Hepatocyte (in vitro differentiated cells): ENCODE measurements at regions not wholly inside any gene's neighbourhood (a gene's known extent, or its start where the extent isn't known, plus 50 kb on each side); places are given as distances from the start of the nearest gene placed in this dataset.

ENCODE experiments used
- DNase-seq: peaks from one replicate; pipeline ENCODE4 v3.0.0-alpha.2; 2016; ENCODE audit warnings: low spot score
- H2AFZ ChIP-seq: fragments of 200-600 bp; sonication (generic); 2 replicates; pipeline ENCODE4 v1.6.0; 2016; ENCODE audit warnings: antibody characterized with exemption, mild to moderate bottlenecking
- H3K27ac ChIP-seq: fragments of 200-600 bp; sonication (generic); 2 replicates; pipeline ENCODE4 v1.5.1; 2016; ENCODE audit warnings: mild to moderate bottlenecking
- H3K27me3 ChIP-seq: fragments of 200-600 bp; sonication (generic); 2 replicates; pipeline ENCODE4 v1.6.1; 2016
- H3K36me3 ChIP-seq: fragments of 200-600 bp; sonication (generic); replicated peaks from 2 replicates; pipeline ENCODE4 v1.5.1; 2016; ENCODE audit warnings: low read depth; ENCODE audit not compliant: insufficient read depth
- H3K4me1 ChIP-seq: fragments of 200-600 bp; sonication (generic); 2 replicates; pipeline ENCODE4 v1.5.1; 2016; ENCODE audit warnings: mild to moderate bottlenecking, moderate library complexity; ENCODE audit not compliant: insufficient read depth
- H3K4me2 ChIP-seq: fragments of 200-600 bp; sonication (generic); 2 replicates; pipeline ENCODE4 v1.6.0; 2016
- H3K4me3 ChIP-seq: fragments of 200-600 bp; sonication (generic); 2 replicates; pipeline ENCODE4 v1.5.1; 2016; ENCODE audit warnings: mild to moderate bottlenecking
- H3K79me2 ChIP-seq: fragments of 200-600 bp; sonication (generic); 2 replicates; pipeline ENCODE4 v1.6.0; 2017; ENCODE audit warnings: mild to moderate bottlenecking
- H3K9me2 ChIP-seq: fragments of 200-600 bp; sonication (generic); replicated peaks from 2 replicates; pipeline ENCODE4 v1.6.0; 2017; ENCODE audit warnings: mild to moderate bottlenecking; ENCODE audit not compliant: insufficient read depth
- H3K9me3 ChIP-seq: fragments of 200-600 bp; sonication (generic); 2 replicates; pipeline ENCODE4 v1.5.1; 2016; ENCODE audit warnings: low read depth, mild to moderate bottlenecking
- H4K20me1 ChIP-seq: fragments of 200-600 bp; sonication (generic); 2 replicates; pipeline ENCODE4 v1.6.0; 2016; ENCODE audit warnings: mild to moderate bottlenecking; ENCODE audit not compliant: insufficient read depth, poor library complexity, severe bottlenecking
- EZH2 ChIP-seq: fragments of 200-600 bp; sonication (generic); IDR thresholded peaks from 2 replicates; pipeline ENCODE4 v1.6.1; 2016; ENCODE audit warnings: antibody characterized with exemption, mild to moderate bottlenecking, borderline replicate concordance
- EZH2phosphoT487 ChIP-seq: fragments of 200-600 bp; sonication (generic); IDR thresholded peaks from one replicate; pipeline ENCODE4 v1.6.1; 2018; ENCODE audit warnings: antibody characterized with exemption, mild to moderate bottlenecking, low read depth, moderate library complexity; ENCODE audit not compliant: unreplicated experiment, severe bottlenecking
- WGBS: methylation state at CpG from one replicate; pipeline ENCODE4 v1.1.6; 2016; ENCODE audit warnings: low lambda C conversion rate; ENCODE audit errors: missing lambda C conversion rate; 5-methylcytosine and 5-hydroxymethylcytosine counted together
- TF ChIP-seq, protein P1 (sequence below): fragments of 200-600 bp; sonication (generic); IDR thresholded peaks from 2 replicates; pipeline ENCODE4 v1.5.1; 2016; ENCODE audit warnings: antibody characterized with exemption, mild to moderate bottlenecking; ENCODE audit not compliant: poor library complexity

DNA sequence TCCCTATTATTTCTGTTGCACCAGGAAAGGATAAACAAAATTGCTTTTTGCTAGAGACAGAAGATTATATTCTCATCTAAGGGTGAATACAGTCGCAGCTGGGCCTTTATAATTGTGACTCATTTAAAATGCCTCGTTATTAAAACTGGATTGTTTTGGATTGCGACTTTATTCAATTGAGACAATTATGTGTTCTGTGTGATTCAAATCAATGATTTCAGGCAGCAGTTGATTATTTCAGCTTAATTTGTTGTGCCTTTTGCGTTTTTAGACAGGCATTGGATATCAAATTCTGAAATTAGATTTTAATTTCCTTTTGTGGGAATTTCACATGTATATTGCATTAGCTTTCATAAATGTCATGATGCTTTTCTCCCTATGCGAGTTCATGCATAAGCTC, 778.1 kb upstream of the SOX11 start:
- H3K9me3 ChIP-seq, result no peaks in the 10 kb centered on the region
- no peak for DNase-seq
- H3K9me2 ChIP-seq, result no peaks in the 10 kb centered on the region
- H3K4me1 ChIP-seq, result peaks cover 3% of the 10 kb centered on the region
- H3K27ac ChIP-seq, result no peak overlapping the region
- no peak overlapping the region for H3K4me2 ChIP-seq
- no peak overlapping the region for H2AFZ ChIP-seq
- H3K79me2 ChIP-seq, result no peaks in the 10 kb centered on the region
- no peak overlapping the region for H3K4me3 ChIP-seq
- TF ChIP-seq EZH2phosphoT487 (no peak), EZH2 (no peak)
- TF ChIP-seq, protein P1, sequence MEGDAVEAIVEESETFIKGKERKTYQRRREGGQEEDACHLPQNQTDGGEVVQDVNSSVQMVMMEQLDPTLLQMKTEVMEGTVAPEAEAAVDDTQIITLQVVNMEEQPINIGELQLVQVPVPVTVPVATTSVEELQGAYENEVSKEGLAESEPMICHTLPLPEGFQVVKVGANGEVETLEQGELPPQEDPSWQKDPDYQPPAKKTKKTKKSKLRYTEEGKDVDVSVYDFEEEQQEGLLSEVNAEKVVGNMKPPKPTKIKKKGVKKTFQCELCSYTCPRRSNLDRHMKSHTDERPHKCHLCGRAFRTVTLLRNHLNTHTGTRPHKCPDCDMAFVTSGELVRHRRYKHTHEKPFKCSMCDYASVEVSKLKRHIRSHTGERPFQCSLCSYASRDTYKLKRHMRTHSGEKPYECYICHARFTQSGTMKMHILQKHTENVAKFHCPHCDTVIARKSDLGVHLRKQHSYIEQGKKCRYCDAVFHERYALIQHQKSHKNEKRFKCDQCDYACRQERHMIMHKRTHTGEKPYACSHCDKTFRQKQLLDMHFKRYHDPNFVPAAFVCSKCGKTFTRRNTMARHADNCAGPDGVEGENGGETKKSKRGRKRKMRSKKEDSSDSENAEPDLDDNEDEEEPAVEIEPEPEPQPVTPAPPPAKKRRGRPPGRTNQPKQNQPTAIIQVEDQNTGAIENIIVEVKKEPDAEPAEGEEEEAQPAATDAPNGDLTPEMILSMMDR, result no peak
- no peaks in the 10 kb centered on the region for H4K20me1 ChIP-seq
- H3K27me3 ChIP-seq, result no peaks in the 10 kb centered on the region
- no peaks in the 10 kb centered on the region for H3K36me3 ChIP-seq
- 90% methylated on average over 5 of the region's 5 CpGs for WGBS

- DNase-seq, result peak; percentile 34
Measured at GRCh38 chr2:4914551-4914950, 777.6 kb upstream of the SOX11 start.

DNA sequence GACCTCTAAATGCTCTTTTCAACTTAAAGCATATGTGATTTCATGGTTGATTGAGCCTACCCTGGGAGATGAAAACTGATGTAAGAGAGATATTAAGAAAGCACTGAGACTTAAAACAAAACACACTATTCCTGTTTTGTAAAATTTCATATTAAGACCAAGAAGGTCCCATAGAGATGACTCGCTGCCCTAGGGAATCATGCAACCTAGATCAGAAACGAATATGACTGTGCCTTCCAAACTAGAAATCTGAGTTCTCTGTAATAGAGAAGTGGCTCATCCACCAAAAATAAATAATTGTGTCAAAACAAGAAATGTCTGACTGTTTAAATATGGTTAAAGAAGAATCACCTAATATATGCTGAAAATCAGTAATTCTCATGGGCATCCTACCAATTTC, 776.8 kb upstream of the SOX11 start:
- Histone ChIP-seq H3K4me3 (no peak overlapping the region), H3K27me3 (no peaks in the 10 kb centered on the region), H3K4me1 (no peaks in the 10 kb centered on the region), H3K27ac (no peak overlapping the region), H3K9me2 (no peaks in the 10 kb centered on the region), H3K79me2 (no peaks in the 10 kb centered on the region), H2AFZ (no peak overlapping the region), H3K36me3 (no peaks in the 10 kb centered on the region), H4K20me1 (no peaks in the 10 kb centered on the region), H3K9me3 (no peaks in the 10 kb centered on the region), H3K4me2 (no peak overlapping the region)
- TF ChIP-seq, protein P1, result no peak
- WGBS, result 91% methylated on average over 2 of the region's 2 CpGs
- DNase-seq, result no peak

More at GRCh38 chr2:4914551-4914950, 777.6 kb upstream of the SOX11 start:
- Histone ChIP-seq H3K4me3 (no peak overlapping the region), H3K9me2 (no peaks in the 10 kb centered on the region), H4K20me1 (no peaks in the 10 kb centered on the region), H3K27me3 (no peaks in the 10 kb centered on the region), H3K79me2 (no peaks in the 10 kb centered on the region), H3K36me3 (no peaks in the 10 kb centered on the region), H2AFZ (no peak overlapping the region), H3K27ac (no peak overlapping the region), H3K9me3 (no peaks in the 10 kb centered on the region), H3K4me1 (peaks cover 3% of the 10 kb centered on the region), H3K4me2 (no peak overlapping the region)
- WGBS, result 75% methylated on average over 4 of the region's 4 CpGs
- TF ChIP-seq EZH2 (no peak), EZH2phosphoT487 (no peak)
- TF ChIP-seq, protein P1, result no peak

DNA sequence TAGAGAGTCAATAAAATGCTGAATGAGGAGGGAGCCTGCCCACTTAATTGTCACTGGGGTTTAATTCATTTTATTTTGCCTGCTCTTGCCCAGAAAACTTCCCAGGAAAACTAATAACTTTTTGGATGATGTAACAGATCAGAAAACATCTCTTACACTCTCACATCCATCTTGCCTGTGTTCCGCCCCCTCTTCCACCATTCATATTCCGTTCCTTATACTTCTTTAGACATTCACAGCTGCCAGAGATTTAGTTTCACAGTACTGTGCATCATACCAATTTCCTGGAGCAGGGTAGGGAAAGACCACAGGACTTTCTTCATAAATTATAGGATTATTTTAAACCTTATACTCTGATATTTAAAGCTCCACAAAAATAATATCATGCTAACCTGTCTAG, 776.1 kb upstream of the SOX11 start:
- no peak overlapping the region for H3K4me2 ChIP-seq
- DNase-seq, result no peak
- no peaks in the 10 kb centered on the region for H3K27me3 ChIP-seq
- H3K27ac ChIP-seq, result no peak overlapping the region
- no peak overlapping the region for H2AFZ ChIP-seq
- H3K4me1 ChIP-seq, result no peaks in the 10 kb centered on the region
- H3K79me2 ChIP-seq, result no peaks in the 10 kb centered on the region
- 45% methylated on average over 2 of the region's 2 CpGs for WGBS
- no peaks in the 10 kb centered on the region for H3K9me2 ChIP-seq
- no peaks in the 10 kb centered on the region for H4K20me1 ChIP-seq
- no peak for TF ChIP-seq EZH2
- TF ChIP-seq EZH2phosphoT487, result no peak
- TF ChIP-seq, protein P1, result no peak
- no peaks in the 10 kb centered on the region for H3K36me3 ChIP-seq
- no peak overlapping the region for H3K4me3 ChIP-seq
- no peaks in the 10 kb centered on the region for H3K9me3 ChIP-seq
